Fibroblast of lung (primary cell): ENCODE measurements at regions not wholly inside any gene's neighbourhood (a gene's known extent, or its start where the extent isn't known, plus 50 kb on each side); places are given as distances from the start of the nearest gene placed in this dataset.

Source experiments
- EZH2 ChIP-seq: IDR thresholded peaks from 2 replicates; pipeline ENCODE4 v1.5.1; 2012; ENCODE audit warnings: low read length, control low read depth, mild to moderate bottlenecking; ENCODE audit errors: missing control alignments
- TF ChIP-seq, protein P1 (sequence below), 2 donors: IDR thresholded peaks in 1 of 2; conservative IDR thresholded peaks in 1 of 2; 1 replicate in 1 of 2; 2 replicates in 1 of 2; pipeline ENCODE4 v1.5.1; 2011 to 2012; ENCODE audit warnings: low read length in 2 of 2, control low read depth in 1 of 2, inconsistent platforms in 1 of 2, low read depth in 1 of 2, mild to moderate bottlenecking in 1 of 2

DNA sequence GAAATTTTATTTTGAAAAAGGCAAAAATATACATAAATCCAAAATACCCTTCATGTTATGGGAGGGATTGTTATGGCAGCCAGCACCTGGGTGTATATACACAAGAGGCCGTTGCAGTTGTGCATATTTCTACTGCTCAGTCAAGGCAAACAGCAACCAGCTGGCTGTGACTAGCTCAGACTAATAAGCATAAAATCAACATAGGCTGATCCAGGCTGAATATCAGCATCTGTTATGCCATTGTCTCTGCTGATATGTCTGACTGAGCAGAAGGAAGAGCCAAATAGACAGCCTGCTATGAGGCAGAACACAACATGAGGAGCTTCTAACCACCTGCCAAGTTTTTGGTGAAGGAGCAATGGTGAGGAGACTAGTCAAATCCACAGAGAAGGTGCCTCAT is 457.5 kb upstream of the ALCAM start:
- TF ChIP-seq, protein P1, sequence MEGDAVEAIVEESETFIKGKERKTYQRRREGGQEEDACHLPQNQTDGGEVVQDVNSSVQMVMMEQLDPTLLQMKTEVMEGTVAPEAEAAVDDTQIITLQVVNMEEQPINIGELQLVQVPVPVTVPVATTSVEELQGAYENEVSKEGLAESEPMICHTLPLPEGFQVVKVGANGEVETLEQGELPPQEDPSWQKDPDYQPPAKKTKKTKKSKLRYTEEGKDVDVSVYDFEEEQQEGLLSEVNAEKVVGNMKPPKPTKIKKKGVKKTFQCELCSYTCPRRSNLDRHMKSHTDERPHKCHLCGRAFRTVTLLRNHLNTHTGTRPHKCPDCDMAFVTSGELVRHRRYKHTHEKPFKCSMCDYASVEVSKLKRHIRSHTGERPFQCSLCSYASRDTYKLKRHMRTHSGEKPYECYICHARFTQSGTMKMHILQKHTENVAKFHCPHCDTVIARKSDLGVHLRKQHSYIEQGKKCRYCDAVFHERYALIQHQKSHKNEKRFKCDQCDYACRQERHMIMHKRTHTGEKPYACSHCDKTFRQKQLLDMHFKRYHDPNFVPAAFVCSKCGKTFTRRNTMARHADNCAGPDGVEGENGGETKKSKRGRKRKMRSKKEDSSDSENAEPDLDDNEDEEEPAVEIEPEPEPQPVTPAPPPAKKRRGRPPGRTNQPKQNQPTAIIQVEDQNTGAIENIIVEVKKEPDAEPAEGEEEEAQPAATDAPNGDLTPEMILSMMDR (conservative IDR thresholded peaks at IDR 0.05 in 1 of 2, IDR thresholded peaks at IDR 0.05 in 1 of 2; ENCODE audit: low read depth in 1 of 2, low read length in 2 of 2), result no peak
- no peak for TF ChIP-seq EZH2
